Osteoblast (primary cell): ENCODE measurements at regions not wholly inside any gene's neighbourhood (a gene's known extent, or its start where the extent isn't known, plus 50 kb on each side); places are given as distances from the start of the nearest gene placed in this dataset.
A peak's percentile ranks its signal among the peaks of the same experiment; 100 is the strongest.

Experiments used
- DNase-seq: peaks from one replicate; pipeline ENCODE4 v3.0.0; 2011; ENCODE audit warnings: low spot score, mixed read lengths; ENCODE audit not compliant: insufficient read length; ENCODE audit errors: missing footprints
- H2AFZ ChIP-seq: 2 replicates; pipeline ENCODE4 v1.6.0; 2011; ENCODE audit warnings: mild to moderate bottlenecking, low read length
- H3K27ac ChIP-seq: 2 replicates; pipeline ENCODE4 v1.5.1; 2011; ENCODE audit warnings: mild to moderate bottlenecking, low read depth, low read length, moderate library complexity
- H3K27me3 ChIP-seq: 2 replicates; pipeline ENCODE4 v1.6.0; 2012; ENCODE audit warnings: mild to moderate bottlenecking, control low read depth, inconsistent platforms, low read length, moderate library complexity; ENCODE audit not compliant: insufficient read depth
- H3K36me3 ChIP-seq: 2 replicates; pipeline ENCODE4 v1.5.1; 2011; ENCODE audit warnings: mild to moderate bottlenecking, low read length, control low read depth, moderate library complexity; ENCODE audit not compliant: insufficient read depth
- H3K4me1 ChIP-seq: 2 replicates; pipeline ENCODE4 v1.5.1; 2011; ENCODE audit warnings: mild to moderate bottlenecking, low read length, control low read depth, moderate library complexity; ENCODE audit not compliant: insufficient read depth
- H3K4me2 ChIP-seq: 2 replicates; pipeline ENCODE4 v1.6.0; 2011; ENCODE audit warnings: mild to moderate bottlenecking, low read length; ENCODE audit not compliant: insufficient read depth
- H3K4me3 ChIP-seq: fragments of 200-600 bp; sonication (generic); 3 replicates; pipeline ENCODE4 v1.5.1; 2012; ENCODE audit warnings: mild to moderate bottlenecking, low read length, inconsistent platforms; ENCODE audit not compliant: insufficient read depth
- H3K79me2 ChIP-seq: 2 replicates; pipeline ENCODE4 v1.6.0; 2012; ENCODE audit warnings: mild to moderate bottlenecking, low read length, control low read depth, inconsistent platforms; ENCODE audit not compliant: insufficient read depth
- H3K9me3 ChIP-seq: 2 replicates; pipeline ENCODE4 v1.5.1; 2011; ENCODE audit warnings: low read depth, low read length, control low read depth
- H4K20me1 ChIP-seq: 2 replicates; pipeline ENCODE4 v1.6.0; 2012; ENCODE audit warnings: mild to moderate bottlenecking, low read length, control low read depth; ENCODE audit not compliant: insufficient read depth
- TF ChIP-seq, protein P1 (sequence below): IDR thresholded peaks from 2 replicates; pipeline ENCODE4 v1.5.1; 2011; ENCODE audit warnings: mild to moderate bottlenecking, low read depth, low read length, moderate library complexity; ENCODE audit errors: extremely low read depth

DNA sequence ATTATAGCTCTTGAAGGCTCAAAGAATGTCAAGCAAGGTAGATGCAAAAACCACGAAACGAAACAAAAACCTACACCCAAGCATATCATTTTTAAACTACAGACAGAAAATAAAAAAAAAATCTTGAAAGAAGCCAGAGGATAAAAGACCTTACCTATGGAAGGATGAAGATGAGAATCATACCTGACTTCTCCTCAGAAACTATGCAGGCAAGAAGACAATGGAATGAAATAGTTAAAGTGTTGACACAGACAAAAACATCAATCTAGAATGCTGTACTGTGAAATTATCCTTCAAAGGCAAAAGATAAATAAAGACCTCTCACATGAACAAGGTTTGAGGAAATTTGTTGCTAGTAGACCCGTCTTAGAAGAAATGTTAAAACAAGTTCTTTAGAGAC, 372.0 kb downstream of the ZIC4 start:
- Histone ChIP-seq H3K27me3 (no peaks in the 10 kb centered on the region), H3K9me3 (no peaks in the 10 kb centered on the region), H3K4me3 (no peak overlapping the region), H3K4me2 (no peak overlapping the region), H2AFZ (no peak overlapping the region), H4K20me1 (no peaks in the 10 kb centered on the region), H3K36me3 (no peaks in the 10 kb centered on the region), H3K79me2 (no peaks in the 10 kb centered on the region), H3K4me1 (no peaks in the 10 kb centered on the region), H3K27ac (no peak overlapping the region)
- no peak for DNase-seq
- TF ChIP-seq, protein P1, sequence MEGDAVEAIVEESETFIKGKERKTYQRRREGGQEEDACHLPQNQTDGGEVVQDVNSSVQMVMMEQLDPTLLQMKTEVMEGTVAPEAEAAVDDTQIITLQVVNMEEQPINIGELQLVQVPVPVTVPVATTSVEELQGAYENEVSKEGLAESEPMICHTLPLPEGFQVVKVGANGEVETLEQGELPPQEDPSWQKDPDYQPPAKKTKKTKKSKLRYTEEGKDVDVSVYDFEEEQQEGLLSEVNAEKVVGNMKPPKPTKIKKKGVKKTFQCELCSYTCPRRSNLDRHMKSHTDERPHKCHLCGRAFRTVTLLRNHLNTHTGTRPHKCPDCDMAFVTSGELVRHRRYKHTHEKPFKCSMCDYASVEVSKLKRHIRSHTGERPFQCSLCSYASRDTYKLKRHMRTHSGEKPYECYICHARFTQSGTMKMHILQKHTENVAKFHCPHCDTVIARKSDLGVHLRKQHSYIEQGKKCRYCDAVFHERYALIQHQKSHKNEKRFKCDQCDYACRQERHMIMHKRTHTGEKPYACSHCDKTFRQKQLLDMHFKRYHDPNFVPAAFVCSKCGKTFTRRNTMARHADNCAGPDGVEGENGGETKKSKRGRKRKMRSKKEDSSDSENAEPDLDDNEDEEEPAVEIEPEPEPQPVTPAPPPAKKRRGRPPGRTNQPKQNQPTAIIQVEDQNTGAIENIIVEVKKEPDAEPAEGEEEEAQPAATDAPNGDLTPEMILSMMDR: no peak

DNA sequence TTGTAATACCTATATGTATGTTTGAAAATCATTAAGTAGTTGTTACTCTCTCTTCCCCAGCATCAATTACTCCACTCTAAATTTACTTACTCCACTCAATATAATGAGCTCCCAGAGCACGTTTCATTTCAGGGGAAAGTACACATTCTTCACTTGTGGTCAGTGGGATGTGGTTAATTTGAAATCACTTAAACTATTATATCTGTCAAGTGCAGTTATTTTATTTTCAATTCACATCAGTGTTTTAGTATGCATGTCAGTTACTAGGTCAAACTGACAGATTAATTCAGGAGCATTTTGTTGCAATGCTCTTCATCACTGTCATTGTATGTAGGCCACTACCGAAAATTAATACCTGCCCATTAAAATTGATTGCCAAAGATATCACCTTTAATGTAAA, 376.1 kb downstream of the ZIC4 start:
- no peaks in the 10 kb centered on the region for H4K20me1 ChIP-seq
- no peaks in the 10 kb centered on the region for H3K36me3 ChIP-seq
- H2AFZ ChIP-seq: no peak overlapping the region
- no peaks in the 10 kb centered on the region for H3K79me2 ChIP-seq
- no peak for DNase-seq
- H3K9me3 ChIP-seq: no peaks in the 10 kb centered on the region
- H3K4me3 ChIP-seq: no peak overlapping the region
- no peak overlapping the region for H3K4me2 ChIP-seq
- H3K4me1 ChIP-seq: no peaks in the 10 kb centered on the region
- no peaks in the 10 kb centered on the region for H3K27me3 ChIP-seq
- TF ChIP-seq, protein P1: no peak
- no peak overlapping the region for H3K27ac ChIP-seq

DNA sequence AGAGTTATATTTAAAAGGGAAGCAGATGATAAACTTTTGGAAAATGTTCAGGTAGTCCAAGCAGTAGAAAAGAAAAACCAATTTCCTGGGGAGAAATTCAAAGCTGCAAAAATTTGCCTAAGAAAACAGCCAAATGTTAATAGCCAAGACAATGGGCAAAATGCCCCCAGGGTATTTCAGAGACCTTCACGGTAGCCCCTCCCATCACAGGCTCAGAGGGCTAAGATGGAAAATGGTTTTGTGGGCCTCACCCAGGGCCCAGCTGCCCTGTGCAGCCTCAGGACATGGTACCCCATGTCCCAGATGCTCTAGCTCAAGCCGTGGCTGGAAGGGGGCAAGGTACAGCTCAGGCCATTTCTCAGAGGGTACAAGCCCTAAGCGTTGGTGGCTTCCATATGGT, 391.0 kb downstream of the ZIC4 start:
- Histone ChIP-seq H3K27me3 (no peaks in the 10 kb centered on the region), H3K9me3 (no peaks in the 10 kb centered on the region), H3K36me3 (no peaks in the 10 kb centered on the region), H3K27ac (no peak overlapping the region), H4K20me1 (no peaks in the 10 kb centered on the region), H3K4me2 (no peak overlapping the region), H2AFZ (no peak overlapping the region), H3K4me1 (no peaks in the 10 kb centered on the region), H3K4me3 (no peak overlapping the region), H3K79me2 (no peaks in the 10 kb centered on the region)
- TF ChIP-seq, protein P1: no peak
- no peak for DNase-seq

DNA sequence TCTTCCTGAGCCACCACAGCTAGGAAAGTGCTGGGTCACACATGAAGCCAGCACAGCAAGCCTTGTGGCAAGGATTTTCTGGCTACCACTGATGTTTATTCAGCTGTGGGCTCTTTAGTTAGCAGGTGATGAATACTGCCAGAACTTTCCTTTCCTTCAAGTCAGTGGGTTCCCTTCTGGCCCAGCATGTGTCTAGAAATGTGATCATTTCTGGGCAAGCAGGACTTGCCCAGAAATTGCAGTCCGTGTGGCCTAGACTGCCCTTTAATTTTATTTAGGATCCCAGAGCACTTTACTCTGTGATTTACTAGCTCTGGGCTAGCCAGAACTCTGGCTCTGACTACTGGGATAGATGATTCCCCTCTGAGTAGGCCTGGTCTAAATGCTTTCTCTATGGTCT, 397.5 kb downstream of the ZIC4 start:
- Histone ChIP-seq H2AFZ (peak overlapping the region; percentile 32), H3K27ac (peak overlapping the region; percentile 13), H3K4me2 (no peak overlapping the region), H3K4me1 (peaks cover 10% of the 10 kb centered on the region), H3K27me3 (no peaks in the 10 kb centered on the region), H3K9me3 (no peaks in the 10 kb centered on the region), H3K79me2 (no peaks in the 10 kb centered on the region), H4K20me1 (no peaks in the 10 kb centered on the region), H3K36me3 (no peaks in the 10 kb centered on the region), H3K4me3 (no peak overlapping the region)
- no peak for DNase-seq
- TF ChIP-seq, protein P1: no peak
